ENCODE measurements at regions not wholly inside any gene's neighbourhood (a gene's known extent, or its start where the extent isn't known, plus 50 kb on each side); places are given as distances from the start of the nearest gene placed in this dataset.

DNA sequence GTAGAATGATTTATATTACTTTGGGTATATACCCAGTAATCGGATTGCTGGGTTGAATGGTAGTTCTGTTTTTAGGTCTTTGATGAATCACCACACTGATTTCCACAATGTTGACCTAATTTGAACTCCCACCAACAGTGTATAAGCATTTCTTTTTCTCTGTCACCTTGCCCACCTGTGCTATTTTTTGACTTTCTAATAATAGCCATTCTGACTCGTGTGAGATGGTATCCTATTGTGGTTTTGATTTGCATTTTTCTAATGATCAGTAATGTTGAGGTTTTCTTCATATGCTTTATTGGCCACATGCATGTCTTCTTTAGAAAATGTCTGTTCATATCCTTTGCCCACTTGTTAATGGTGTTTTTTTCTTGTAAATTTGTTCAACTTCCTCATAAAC lies 340.8 kb downstream of the PLOD2 start:
- TF ChIP-seq, protein P1, sequence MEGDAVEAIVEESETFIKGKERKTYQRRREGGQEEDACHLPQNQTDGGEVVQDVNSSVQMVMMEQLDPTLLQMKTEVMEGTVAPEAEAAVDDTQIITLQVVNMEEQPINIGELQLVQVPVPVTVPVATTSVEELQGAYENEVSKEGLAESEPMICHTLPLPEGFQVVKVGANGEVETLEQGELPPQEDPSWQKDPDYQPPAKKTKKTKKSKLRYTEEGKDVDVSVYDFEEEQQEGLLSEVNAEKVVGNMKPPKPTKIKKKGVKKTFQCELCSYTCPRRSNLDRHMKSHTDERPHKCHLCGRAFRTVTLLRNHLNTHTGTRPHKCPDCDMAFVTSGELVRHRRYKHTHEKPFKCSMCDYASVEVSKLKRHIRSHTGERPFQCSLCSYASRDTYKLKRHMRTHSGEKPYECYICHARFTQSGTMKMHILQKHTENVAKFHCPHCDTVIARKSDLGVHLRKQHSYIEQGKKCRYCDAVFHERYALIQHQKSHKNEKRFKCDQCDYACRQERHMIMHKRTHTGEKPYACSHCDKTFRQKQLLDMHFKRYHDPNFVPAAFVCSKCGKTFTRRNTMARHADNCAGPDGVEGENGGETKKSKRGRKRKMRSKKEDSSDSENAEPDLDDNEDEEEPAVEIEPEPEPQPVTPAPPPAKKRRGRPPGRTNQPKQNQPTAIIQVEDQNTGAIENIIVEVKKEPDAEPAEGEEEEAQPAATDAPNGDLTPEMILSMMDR (conservative IDR thresholded peaks at IDR 0.05 in 1 of 2, IDR thresholded peaks at IDR 0.05 in 1 of 2; ENCODE audit: low read depth in 1 of 2, low read length in 2 of 2): no peak
- no peak for TF ChIP-seq EZH2 (IDR thresholded peaks at IDR 0.05; ENCODE audit: low read length, missing control alignments)
